GM21717 (cell line): ENCODE measurements at regions not wholly inside any gene's neighbourhood (a gene's known extent, or its start where the extent isn't known, plus 50 kb on each side); places are given as distances from the start of the nearest gene placed in this dataset.
"Not testable (repeated sequence)": the region's sequence is repeated elsewhere in the genome, so short reads cannot be mapped to it uniquely, and the experiment has no call there.

Source experiments
- ATAC-seq: cut with Tn5 transposase; IDR thresholded peaks from one replicate; pipeline ENCODE4 v1.9.1; 2021; ENCODE audit warnings: mild to moderate bottlenecking, moderate library complexity; ENCODE audit not compliant: unreplicated experiment

- no peak for ATAC-seq
Observed at GRCh38 chr2:136715146-136715545, 50.2 kb upstream of the THSD7B start.

GRCh38 chr2:136714452-136714951 is 50.8 kb upstream of the THSD7B start:
- no peak for ATAC-seq

- ATAC-seq, result no peak
Observed at GRCh38 chr2:136713739-136714138, 51.6 kb upstream of the THSD7B start.

GRCh38 chr2:136705336-136705735 is 60.0 kb upstream of the THSD7B start:
- ATAC-seq, result no peak

GRCh38 chr2:136703214-136703613 is 62.1 kb upstream of the THSD7B start:
- ATAC-seq, result no peak

- no peak for ATAC-seq
Observed at GRCh38 chr2:136696438-136696837, 68.9 kb upstream of the THSD7B start.

GRCh38 chr2:136693966-136694365 is 71.4 kb upstream of the THSD7B start:
- ATAC-seq, result no peak

- not testable (repeated sequence) for ATAC-seq
Observed at GRCh38 chr2:136680079-136680478, 85.3 kb upstream of the THSD7B start.

- no peak for ATAC-seq
Observed at GRCh38 chr2:136665736-136666135, 99.6 kb upstream of the THSD7B start.

GRCh38 chr2:136664713-136665405 is 100.5 kb upstream of the THSD7B start:
- no peak for ATAC-seq

- ATAC-seq, result no peak
Observed at GRCh38 chr2:136658201-136658600, 107.1 kb upstream of the THSD7B start.

- no peak for ATAC-seq
Observed at GRCh38 chr2:136653861-136654260, 111.5 kb upstream of the THSD7B start.

- no peak for ATAC-seq
Observed at GRCh38 chr2:136651456-136652010, 113.8 kb upstream of the THSD7B start.

GRCh38 chr2:136647039-136647438 is 118.3 kb upstream of the THSD7B start:
- no peak for ATAC-seq

GRCh38 chr2:136645236-136645828 is 120.0 kb upstream of the THSD7B start:
- ATAC-seq, result no peak

GRCh38 chr2:136639651-136640050 is 125.7 kb upstream of the THSD7B start:
- ATAC-seq, result no peak

GRCh38 chr2:136638193-136638592 is 127.2 kb upstream of the THSD7B start:
- ATAC-seq, result no peak

GRCh38 chr2:136637402-136637801 is 127.9 kb upstream of the THSD7B start:
- no peak for ATAC-seq

- ATAC-seq, result no peak
Observed at GRCh38 chr2:136628490-136628889, 136.9 kb upstream of the THSD7B start.

GRCh38 chr2:136613096-136613495 is 152.2 kb upstream of the THSD7B start:
- ATAC-seq, result no peak

GRCh38 chr2:136612079-136612478 is 153.3 kb upstream of the THSD7B start:
- ATAC-seq, result no peak

- no peak for ATAC-seq
Observed at GRCh38 chr2:136611451-136611850, 153.9 kb upstream of the THSD7B start.
